ENCODE measurements at regions not wholly inside any gene's neighbourhood (a gene's known extent, or its start where the extent isn't known, plus 50 kb on each side); places are given as distances from the start of the nearest gene placed in this dataset.

GRCh38 chr17:54007855-54008254, 185.1 kb downstream of the KIF2B start:
- DNase-seq, result no peak

DNA sequence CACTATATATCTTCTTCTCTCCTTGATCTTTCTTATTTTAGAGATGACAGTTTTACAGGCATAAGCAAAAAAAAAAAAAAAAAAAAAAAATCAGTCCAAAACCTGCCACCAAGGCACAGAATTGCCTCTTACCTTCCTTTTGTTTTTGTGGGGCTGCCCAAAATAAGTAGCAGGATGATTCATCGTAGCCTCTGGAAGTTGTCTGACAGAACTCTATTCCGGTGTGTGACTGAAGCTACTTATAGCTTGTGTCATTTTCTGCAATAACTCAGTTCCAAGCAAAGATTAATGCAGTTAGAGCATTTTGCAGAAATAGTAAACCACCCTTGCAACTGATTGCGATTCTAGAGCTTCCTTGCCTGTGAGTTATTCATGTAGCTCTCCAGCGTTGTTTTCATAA, 186.8 kb downstream of the KIF2B start:
- DNase-seq, result no peak

GRCh38 chr17:54013072-54013471, 190.3 kb downstream of the KIF2B start:
- no peak for DNase-seq

DNA sequence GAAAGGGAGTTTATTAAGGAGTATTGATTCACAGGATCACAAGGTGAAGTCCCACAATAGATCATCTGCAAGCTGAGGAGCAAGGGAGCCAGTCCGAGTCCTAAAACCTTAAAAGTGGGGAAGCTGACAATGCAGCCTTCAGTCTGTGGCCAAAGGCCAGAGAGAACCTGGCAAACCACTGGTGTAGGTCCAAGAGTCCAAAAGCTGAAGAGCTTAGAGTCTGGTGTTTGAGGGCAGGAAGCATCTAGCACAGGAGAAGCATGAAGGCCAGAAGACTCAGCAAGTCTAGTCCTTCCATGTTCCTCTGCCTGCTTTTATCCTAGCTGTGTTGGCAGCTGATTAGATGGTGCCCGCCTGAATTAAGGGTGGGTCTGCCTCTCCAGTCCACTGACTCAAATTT, 193.0 kb downstream of the KIF2B start:
- no peak for DNase-seq

DNA sequence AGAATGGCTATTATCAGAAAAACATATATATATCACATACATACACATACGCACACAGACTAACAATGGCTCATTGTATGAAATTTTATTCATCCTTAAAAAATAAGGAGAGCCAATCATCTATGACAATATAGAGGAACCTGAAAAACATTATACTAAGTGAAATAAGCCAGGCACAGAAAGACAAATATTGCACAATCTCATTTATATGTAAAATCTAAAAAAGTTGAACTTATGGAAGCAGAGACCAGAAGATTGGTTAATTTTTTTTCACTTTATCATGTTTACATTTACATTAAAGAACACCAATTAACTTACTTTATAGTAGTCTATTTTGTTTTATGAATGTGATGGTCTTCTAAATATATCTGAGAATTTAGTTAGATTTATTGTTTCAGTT, 198.7 kb downstream of the KIF2B start:
- DNase-seq, result no peak

- DNase-seq, result no peak
Measured at GRCh38 chr17:54028986-54029580, 206.4 kb downstream of the KIF2B start.

- DNase-seq, result peak; percentile 38 to 51
Measured at GRCh38 chr17:54029986-54030385, 207.3 kb downstream of the KIF2B start.

DNA sequence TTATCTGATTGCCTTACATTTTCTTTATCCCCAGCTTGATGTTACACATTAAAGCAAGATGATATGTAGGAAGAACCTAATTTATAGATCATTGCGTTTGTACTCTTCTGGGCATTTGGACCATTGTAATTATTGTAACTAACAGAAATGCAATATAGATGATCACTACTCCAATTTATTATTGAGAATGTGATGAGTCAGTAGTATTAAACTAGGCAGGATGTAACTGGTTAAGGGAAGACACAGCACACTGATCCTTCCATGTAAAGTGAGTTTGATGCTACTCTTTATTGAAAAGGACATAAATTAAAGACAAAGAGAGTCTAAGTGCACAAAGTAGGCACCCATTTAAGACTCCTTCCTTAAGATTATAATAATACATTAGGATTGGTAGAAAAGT, 223.8 kb downstream of the KIF2B start:
- DNase-seq, result no peak

DNA sequence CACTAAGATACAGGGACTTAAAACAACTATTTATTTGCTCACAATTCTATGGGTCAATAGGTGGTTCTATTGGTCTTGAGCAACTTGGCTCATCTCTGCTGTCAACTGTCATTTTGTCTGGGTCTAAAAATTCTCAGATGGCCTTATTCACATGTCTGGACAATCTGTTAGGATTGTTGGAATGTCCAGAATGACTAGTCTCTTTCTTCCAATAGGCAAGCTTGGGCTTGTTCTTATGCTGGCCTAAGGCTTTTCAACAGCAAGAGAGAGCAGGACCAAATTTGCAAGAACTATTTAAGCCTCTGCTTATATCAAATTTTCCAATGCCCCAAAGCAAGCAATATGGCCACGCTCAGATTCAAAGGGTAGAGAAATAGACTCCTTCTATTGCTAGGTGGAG, 240.9 kb downstream of the KIF2B start:
- no peak for DNase-seq

- peak; percentile 14 to 24 for DNase-seq
Measured at GRCh38 chr17:54085020-54085419, 262.3 kb downstream of the KIF2B start.

DNA sequence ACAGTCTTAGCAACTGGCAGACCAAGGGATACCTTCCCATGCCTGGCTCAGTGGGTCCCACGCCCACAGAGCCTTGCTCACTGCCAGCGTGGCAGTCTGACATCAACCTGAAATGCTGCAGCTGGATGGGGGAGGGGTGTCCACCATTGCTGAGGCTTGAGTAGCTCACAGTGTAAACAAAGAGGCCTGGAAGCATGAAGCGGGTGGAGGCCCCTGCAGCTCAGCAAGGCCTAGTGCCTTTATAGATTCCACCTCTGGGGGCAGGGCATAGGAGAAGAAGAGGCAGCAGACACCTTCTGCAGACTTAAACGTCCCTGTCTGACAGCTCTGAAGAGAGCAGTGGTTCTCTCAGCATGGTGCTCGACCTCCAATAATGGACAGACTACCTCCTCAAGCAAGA, 263.2 kb downstream of the KIF2B start:
- DNase-seq, result no peak

GRCh38 chr17:54096216-54096615, 273.5 kb downstream of the KIF2B start:
- DNase-seq, result no peak

DNA sequence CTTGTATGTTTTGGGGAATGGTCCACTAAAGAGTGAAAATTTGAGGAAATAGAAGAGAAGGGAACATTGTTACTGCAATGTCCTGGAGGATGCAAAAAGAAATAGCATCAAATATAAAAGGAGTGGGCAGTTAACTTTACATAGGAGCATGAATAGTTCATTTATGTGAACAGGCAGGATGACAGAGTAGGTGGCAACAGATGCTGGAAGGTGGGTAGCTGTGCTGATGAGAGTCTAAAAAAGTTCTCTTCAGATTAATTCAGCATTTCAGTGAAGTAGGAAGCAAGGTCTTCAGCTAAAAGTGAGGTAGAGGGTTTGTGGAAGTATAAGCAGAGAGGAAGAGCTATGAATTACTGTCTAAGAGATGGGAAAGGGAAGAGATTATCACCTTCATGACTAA, 276.5 kb downstream of the KIF2B start:
- DNase-seq, result no peak

- DNase-seq, result no peak
Measured at GRCh38 chr17:54102246-54102645, 279.5 kb downstream of the KIF2B start.

GRCh38 chr17:54111576-54111975, 288.8 kb downstream of the KIF2B start:
- DNase-seq, result no peak

DNA sequence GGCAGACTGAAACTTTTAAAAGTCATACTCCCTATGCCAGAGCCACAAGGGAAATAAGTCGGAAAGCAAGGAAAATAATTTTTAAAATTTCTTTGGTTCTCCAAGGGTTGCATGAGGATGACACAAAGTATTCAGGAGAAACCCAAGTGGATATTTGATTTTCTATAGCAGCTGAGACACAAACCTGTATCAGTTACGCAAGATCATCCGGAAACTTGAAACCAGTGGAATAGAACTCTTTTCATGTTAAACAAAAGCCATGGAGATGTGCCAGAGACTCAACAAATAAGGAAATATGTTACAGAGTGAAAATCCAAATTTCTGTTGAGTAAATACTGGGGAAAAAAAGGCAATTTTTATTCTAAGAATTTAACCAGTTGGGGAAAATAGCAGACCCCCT, 294.7 kb downstream of the KIF2B start:
- DNase-seq, result no peak

GRCh38 chr17:54124456-54124855, 301.7 kb downstream of the KIF2B start:
- peak; percentile 65 to 66 for DNase-seq

- DNase-seq, result no peak
Measured at GRCh38 chr17:54153423-54153822, 330.7 kb downstream of the KIF2B start.

GRCh38 chr17:54157542-54157941, 334.8 kb downstream of the KIF2B start:
- no peak for DNase-seq

GRCh38 chr17:54172096-54172984, 349.6 kb downstream of the KIF2B start:
- DNase-seq, result peak; percentile 13 to 28

DNA sequence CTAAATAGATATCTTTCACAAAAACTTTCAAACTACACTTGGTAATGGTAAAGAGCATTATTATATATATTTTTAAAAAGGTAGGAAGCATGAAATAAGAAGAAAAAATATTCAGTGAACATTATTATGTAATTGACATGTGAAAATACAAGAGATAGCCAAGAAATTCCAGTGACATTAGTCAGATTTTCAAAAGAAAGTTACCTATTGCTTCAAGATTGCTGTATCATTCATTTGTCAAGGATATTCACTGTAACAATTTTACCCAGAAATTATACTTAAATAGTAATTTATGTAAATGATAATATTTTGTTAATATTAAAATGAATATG, 350.2 kb downstream of the KIF2B start:
- DNase-seq, result no peak

- no peak for DNase-seq
Measured at GRCh38 chr17:54177606-54178308, 355.0 kb downstream of the KIF2B start.

DNA sequence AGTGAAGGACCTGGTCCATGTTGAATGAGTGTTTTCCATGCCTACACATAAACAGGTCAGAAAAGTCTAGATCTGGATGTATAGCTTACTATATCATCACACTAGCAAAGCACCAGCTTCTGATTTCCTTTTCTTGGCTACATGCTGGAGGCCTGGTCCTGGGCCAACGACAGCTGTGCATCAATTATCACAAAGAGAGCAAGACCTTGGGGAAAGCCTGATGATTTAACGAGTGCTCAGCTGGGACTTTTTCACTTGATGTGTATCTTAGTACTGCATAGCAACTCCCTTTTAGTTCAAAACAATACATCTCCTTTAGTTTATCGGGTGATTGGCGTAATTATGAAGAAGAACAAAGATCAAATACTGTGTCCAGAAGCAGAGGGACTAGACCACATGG, 358.2 kb downstream of the KIF2B start:
- peak in 1 of 2 donors; percentile 1 for DNase-seq
